Osteocyte (in vitro differentiated cells): ENCODE measurements at regions not wholly inside any gene's neighbourhood (a gene's known extent, or its start where the extent isn't known, plus 50 kb on each side); places are given as distances from the start of the nearest gene placed in this dataset.

Experiments used
- DNase-seq: peaks from one replicate; pipeline ENCODE4 v3.0.0; 2021; ENCODE audit warnings: mixed read lengths; ENCODE audit not compliant: unreplicated experiment; ENCODE audit errors: extremely low spot score
- H3K27ac Mint-ChIP-seq: one replicate; pipeline ENCODE4 v1.8.0; 2021; ENCODE audit warnings: mild to moderate bottlenecking, mixed read lengths; ENCODE audit not compliant: unreplicated experiment
- H3K27me3 Mint-ChIP-seq: one replicate; pipeline ENCODE4 v1.8.0; 2021; ENCODE audit warnings: mixed read lengths; ENCODE audit not compliant: unreplicated experiment
- H3K36me3 Mint-ChIP-seq: one replicate; pipeline ENCODE4 v1.8.0; 2021; ENCODE audit warnings: mixed read lengths; ENCODE audit not compliant: unreplicated experiment
- H3K4me1 Mint-ChIP-seq: one replicate; pipeline ENCODE4 v1.8.0; 2021; ENCODE audit warnings: mixed read lengths; ENCODE audit not compliant: unreplicated experiment
- H3K4me3 Mint-ChIP-seq: one replicate; pipeline ENCODE4 v1.8.0; 2021; ENCODE audit warnings: mild to moderate bottlenecking, moderate library complexity, mixed read lengths; ENCODE audit not compliant: unreplicated experiment
- H3K9me3 Mint-ChIP-seq: one replicate; pipeline ENCODE4 v1.8.0; 2021; ENCODE audit warnings: mixed read lengths; ENCODE audit not compliant: unreplicated experiment
- CTCF ChIP-seq: fragments of 200-600 bp; sonication (generic); IDR thresholded peaks from 2 replicates; pipeline ENCODE4 v1.5.0; 2021; ENCODE audit warnings: antibody characterized with exemption, mild to moderate bottlenecking, moderate library complexity

GRCh38 chr11:57871231-57871630 is 109.6 kb downstream of the CTNND1 start:
- no peaks in the 10 kb centered on the region for H3K36me3 Mint-ChIP-seq
- H3K4me1 Mint-ChIP-seq: no peaks in the 10 kb centered on the region
- no peak overlapping the region for H3K27ac Mint-ChIP-seq
- no peak for DNase-seq
- TF ChIP-seq CTCF: no peak
- H3K9me3 Mint-ChIP-seq: no peaks in the 10 kb centered on the region
- peaks cover 3% of the 10 kb centered on the region for H3K27me3 Mint-ChIP-seq
- no peak overlapping the region for H3K4me3 Mint-ChIP-seq

- H3K27ac Mint-ChIP-seq: no peak overlapping the region
- no peak for TF ChIP-seq CTCF
- H3K27me3 Mint-ChIP-seq: peaks cover 3% of the 10 kb centered on the region
- no peaks in the 10 kb centered on the region for H3K36me3 Mint-ChIP-seq
- no peaks in the 10 kb centered on the region for H3K4me1 Mint-ChIP-seq
- no peak for DNase-seq
- no peak overlapping the region for H3K4me3 Mint-ChIP-seq
- H3K9me3 Mint-ChIP-seq: no peaks in the 10 kb centered on the region
Measured at GRCh38 chr11:57873196-57873911, 111.8 kb downstream of the CTNND1 start.

- no peak for TF ChIP-seq CTCF
- Mint-ChIP-seq H3K27ac (no peak overlapping the region), H3K4me3 (no peak overlapping the region), H3K9me3 (no peaks in the 10 kb centered on the region), H3K27me3 (peaks cover 3% of the 10 kb centered on the region), H3K4me1 (no peaks in the 10 kb centered on the region), H3K36me3 (no peaks in the 10 kb centered on the region)
- no peak for DNase-seq
Measured at GRCh38 chr11:57874981-57875380, 113.4 kb downstream of the CTNND1 start.

GRCh38 chr11:57881647-57882046 is 120.0 kb downstream of the CTNND1 start:
- Mint-ChIP-seq H3K4me3 (no peak overlapping the region), H3K4me1 (no peaks in the 10 kb centered on the region), H3K36me3 (no peaks in the 10 kb centered on the region), H3K9me3 (peaks cover 3% of the 10 kb centered on the region), H3K27me3 (no peaks in the 10 kb centered on the region), H3K27ac (no peak overlapping the region)
- no peak for TF ChIP-seq CTCF
- DNase-seq: peak; percentile 51

GRCh38 chr11:57883630-57884029 is 122.0 kb downstream of the CTNND1 start:
- Mint-ChIP-seq H3K4me1 (no peaks in the 10 kb centered on the region), H3K27ac (no peak overlapping the region), H3K27me3 (no peaks in the 10 kb centered on the region), H3K9me3 (peaks cover 3% of the 10 kb centered on the region), H3K4me3 (no peak overlapping the region), H3K36me3 (no peaks in the 10 kb centered on the region)
- TF ChIP-seq CTCF: no peak
- no peak for DNase-seq
